GM21381 (cell line): ENCODE measurements at regions not wholly inside any gene's neighbourhood (a gene's known extent, or its start where the extent isn't known, plus 50 kb on each side); places are given as distances from the start of the nearest gene placed in this dataset.

ENCODE experiments used
- ATAC-seq: cut with Tn5 transposase; IDR thresholded peaks from one replicate; pipeline ENCODE4 v1.9.1; 2021; ENCODE audit warnings: mild to moderate bottlenecking, moderate library complexity; ENCODE audit not compliant: unreplicated experiment

DNA sequence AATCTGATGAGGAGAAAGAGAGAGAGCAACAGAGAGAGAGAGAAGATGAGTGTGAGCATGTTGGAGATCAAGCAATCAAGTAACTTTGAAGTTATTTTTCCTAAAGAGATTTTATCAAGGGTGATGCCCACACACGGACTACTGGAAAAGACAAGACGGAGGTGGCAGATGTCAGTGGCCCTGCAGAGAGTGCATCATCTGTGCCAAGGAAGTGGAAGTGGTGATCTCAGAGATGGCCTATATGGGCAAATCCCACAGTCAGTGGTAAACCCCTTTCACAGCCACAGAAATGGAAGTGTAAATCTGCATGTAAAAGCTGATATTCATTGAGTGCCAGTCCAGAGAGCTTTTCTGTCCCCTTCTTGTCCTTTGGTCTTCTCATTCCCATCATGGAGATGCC is 577.2 kb upstream of the AADAT start:
- ATAC-seq: no peak

DNA sequence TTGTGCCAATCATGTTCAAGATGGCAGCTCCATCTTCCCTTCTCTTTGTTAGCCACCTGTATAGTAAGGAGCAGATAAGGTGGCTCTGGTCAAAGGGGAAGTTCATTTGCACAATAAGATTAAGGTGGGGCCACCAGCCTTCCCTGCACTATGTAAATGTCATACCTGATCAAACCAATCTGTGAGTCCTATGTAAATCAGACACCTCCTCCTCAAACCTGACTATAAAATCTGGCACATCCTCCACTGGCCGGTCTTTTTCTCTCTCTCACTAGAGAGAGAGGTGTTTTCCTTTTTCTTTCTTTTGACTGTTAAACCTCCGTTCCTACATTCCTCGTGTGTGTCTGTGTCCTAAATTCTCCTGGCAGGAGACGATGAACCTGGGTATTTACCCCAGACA is 572.5 kb upstream of the AADAT start:
- ATAC-seq: no peak

DNA sequence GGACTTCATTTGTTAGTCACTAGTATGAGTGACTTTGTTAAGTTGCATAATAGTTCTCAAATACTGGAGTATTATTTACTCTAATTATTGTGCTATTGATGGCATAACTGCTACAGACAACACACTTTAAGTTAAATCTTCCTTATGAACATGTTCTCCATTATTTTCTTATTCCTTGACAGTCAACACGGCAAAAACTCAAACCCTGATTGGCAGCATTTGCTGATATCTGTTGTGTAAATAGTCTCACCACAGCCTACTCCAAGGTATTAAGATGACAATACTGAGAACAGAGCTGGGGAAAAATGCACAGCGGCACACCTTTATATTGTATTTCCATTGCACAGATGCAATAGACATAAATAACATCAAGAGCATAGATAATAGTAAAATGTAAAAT is 568.0 kb upstream of the AADAT start:
- ATAC-seq: no peak

DNA sequence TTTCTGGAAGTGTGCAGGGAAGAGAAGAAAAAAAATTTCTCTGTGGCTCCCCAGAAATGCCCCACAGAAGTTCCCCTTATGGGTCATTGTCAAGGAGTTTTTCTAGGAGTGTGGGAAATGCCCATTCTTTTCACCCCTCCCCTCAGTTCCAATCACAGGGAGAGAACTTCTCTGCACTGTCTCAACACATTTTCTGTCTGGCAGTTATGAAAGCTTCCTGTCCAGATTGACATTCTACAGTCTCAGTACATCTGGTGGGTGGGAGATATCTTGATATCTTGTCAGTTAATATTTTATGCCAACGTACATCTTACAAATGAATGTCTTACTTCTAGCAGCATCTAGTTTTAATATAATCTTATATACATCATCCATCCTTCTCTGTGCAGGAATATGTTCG is 566.8 kb upstream of the AADAT start:
- no peak for ATAC-seq

DNA sequence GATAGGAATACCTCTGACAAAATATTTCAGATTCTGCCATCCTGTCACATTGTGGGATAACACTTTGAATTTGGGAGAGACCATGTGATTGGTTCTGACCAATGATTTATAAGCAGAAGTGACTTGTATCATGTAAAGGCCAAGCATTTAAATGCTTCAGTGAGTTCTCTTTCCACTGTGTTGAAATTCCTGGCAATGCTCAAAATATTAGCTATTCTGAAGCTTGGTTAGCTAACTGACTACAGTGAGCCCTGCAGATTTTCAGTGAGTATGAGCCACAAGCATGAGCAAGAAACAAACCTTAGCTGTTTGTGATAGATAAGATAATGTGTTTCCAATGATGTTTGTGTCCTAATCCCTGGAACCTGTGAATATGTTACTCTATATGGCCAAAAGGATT is 562.8 kb upstream of the AADAT start:
- ATAC-seq: no peak

DNA sequence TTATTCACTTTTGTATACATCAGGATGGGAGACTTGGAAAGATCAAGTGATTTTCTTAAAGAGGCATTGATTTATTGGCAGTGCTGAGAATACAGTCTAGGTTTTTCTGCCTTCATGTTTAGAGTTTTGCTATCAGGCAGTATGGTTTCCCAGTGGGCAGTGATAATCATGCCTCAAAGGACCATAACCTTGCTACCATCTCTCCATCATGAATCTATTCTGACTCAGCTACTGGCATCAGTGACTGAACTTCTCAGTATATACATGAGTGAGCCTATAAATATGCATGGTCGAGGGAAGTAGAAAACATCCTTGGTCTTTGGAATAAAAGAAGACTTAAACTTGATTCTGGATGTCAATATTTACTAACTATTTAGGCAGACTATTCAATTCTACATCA is 562.0 kb upstream of the AADAT start:
- ATAC-seq: no peak

DNA sequence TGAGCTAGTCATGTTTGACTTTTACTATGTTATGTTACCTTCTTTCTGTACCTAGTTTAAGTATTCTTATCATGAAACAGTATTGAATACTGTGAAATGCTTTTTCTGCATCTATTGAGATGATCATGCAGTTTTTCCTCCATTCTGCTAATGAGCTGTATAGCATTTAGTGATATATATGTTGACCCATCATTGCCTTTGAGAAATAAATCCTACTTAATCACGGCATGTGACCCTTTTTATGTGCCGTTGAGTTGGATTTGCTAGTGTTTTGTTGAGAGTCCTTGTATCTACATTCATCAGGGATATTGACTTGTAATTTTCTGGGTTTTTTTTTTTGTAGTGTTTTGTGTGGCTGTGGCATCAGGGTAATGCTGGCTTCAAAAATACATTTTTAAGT is 537.7 kb upstream of the AADAT start:
- ATAC-seq: no peak

DNA sequence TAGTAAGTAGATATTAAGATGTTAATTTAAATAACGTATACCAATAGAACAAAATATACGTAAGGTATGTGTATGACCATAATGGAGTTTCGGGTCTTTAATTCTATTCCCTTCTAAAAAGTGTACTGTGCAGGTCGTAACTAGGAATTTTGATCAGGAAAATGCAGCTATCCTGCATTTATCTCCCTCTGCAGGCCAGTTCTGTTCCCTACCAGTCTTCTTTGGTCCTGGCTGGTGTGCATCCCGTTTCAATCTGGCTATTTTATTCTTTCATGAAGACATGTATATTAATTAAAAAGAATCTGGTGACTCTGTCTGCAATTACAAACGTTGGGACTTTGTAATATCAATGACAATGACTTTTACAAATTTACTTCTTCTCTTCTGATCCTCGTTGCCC is 534.1 kb upstream of the AADAT start:
- ATAC-seq: no peak

DNA sequence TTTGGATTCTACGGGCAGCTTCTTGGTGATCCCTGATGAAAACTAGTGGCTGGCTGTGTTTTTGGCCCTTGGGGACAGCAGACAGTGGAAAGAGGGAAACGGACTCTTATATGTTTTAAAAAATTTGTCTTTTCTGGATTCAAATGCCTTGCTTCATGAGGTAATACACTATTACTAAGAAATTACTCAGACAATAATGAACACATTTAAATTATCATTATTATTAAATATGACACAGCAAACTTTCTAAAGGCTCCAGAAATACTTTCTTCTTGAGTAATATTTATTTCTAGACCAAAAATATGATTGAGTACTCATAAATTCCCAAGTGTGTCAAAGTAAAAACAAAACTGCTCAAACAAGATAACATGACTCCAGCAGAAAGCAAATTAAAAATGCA is 520.7 kb upstream of the AADAT start:
- ATAC-seq: no peak

DNA sequence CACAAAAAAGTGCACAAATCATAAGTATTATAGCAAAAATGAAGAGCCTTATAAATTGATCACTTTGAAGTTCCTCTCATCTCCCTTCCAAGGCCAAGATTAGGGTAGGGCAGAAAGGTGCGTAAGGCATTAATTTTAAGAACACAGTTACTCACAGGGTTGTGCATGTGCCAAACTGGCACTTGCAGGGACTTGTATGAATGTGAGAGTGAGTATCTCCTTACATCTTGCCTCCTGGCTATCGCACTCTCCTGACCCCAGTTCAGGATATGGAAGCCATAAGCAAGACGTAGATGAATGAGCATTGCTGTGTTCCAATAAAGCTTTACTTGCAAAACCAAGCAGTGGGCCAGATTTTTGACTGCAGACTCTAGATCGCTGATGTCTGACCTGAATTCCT is 510.1 kb upstream of the AADAT start:
- ATAC-seq: no peak

DNA sequence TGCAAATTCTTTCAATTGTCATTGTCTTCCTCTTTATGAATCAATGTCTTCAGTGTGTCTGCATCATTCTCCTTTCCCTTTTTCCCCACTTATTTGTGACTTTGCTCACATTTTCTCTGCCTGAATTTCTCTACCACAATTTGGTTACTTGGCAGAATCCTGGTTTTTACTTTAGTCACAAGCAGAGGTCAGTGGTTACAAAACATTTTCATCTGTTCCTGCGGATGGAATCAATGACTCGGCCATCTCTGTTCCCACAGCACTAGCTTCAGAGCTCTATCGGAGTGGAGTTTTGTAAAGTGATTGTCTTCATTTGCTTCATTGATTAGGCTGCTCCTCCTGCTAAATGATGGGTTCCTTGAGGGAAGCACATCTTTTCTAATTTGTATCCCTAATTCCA is 501.3 kb upstream of the AADAT start:
- ATAC-seq: no peak

DNA sequence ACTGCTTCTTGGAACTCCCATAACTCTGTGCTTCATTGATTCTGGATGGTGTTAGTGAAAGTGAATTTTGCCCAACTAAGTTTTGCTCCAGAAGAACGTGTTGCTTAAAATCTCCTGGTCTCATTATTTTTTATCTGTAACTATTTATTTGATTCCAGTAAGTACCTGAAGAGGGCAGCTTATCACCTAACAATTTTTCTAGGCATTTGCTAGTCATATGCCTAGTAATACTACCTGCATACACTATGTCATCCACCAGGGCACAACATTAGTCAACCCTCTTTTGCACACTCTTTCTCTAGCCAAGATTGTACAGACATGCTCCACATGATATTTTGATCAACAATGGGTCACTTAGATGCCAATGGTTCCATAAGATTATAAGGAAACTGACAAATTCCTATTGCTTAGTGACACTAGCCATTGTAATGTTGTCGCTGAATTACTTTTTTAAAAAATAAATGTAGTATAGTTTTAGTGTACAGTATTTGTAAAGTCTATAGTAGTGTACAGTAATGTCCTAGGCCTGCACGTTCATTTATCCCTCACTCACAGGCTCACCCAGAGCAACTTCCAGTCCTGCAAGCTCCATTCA is 499.9 kb upstream of the AADAT start:
- peak; percentile 87 for ATAC-seq

DNA sequence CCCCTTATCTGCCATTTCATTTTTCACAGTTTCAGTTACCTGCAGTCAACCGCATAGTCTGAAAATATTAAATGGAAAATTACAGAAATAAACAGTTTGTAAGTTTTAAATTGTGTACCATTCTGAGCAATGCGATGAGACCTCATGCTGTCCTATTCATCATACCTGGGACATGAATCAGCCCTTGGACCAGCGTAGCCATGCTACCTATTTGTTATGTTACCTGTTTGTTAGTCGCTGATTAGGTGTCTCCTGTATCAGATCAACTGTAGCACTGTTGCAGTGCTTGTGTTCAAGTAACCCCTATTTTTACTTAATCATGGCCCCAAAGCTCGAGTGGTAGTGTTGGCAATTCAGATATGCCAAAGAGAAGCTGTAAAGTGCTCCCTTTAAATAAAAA is 492.2 kb upstream of the AADAT start:
- no peak for ATAC-seq

DNA sequence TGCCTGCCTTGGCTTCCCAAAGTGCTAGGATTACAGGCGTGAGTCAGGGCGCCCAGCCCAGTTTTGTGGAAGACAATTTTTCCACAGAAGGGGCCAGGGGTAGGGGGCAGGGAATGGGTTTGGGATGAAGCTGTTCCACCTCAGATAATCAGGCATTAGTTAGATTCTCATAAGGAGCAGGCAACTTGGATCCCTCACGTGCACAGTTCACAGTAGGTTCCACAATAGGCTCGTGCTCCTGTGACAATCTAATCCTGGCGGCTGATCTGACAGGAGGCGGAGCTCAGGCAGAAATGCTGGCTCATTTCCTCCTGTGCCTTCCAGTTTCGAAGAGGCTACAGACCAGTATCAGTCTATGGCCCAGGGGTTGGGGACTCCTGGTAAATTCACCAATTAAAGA is 491.6 kb upstream of the AADAT start:
- no peak for ATAC-seq

DNA sequence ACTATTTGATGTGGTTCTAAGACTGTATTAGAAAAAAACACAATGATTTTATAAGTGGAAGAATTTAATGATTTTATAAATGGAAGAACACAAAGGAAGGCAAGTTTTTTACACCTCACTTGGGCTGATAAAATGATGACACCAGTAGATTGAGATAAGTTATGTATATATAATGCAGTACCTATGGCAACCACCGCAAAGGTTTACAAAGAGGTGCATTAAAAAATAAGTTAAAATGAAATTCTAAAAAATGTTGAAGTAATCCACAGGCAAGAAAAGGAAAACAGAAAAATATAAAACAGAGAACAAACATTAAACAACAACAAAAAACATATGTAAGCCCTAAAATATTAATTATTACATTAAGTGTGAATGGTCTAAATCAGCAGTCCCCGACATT is 490.9 kb upstream of the AADAT start:
- ATAC-seq: no peak

DNA sequence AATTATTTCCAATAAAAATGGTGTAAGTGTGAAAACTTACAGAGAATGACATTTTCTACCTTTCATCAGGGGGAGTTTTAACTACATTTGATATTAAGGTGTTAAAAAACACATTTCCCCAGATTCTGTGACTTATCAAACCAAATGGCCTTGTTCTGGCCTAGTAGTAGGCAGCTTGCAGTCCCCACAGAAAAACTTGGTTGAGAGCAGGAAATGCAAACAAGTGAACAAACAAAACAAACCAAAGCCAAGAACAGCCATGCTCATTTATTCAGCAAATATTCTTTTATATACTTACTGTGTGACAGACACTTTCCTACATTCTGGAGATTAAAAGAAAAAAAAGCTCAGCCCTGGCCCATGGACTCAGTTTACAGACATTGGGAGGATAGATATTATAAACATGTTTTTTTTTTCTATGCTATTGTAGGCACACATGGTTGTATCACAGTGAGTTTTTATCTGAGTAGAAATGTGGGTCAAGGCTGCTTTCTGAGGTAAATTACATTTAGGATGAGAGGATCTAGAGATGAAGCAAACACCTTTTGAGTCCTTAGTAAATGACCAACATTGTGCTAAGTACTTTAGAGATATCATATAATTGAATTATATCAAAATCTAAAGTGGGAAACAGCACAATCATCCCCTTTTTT is 449.2 kb upstream of the AADAT start:
- no peak for ATAC-seq

DNA sequence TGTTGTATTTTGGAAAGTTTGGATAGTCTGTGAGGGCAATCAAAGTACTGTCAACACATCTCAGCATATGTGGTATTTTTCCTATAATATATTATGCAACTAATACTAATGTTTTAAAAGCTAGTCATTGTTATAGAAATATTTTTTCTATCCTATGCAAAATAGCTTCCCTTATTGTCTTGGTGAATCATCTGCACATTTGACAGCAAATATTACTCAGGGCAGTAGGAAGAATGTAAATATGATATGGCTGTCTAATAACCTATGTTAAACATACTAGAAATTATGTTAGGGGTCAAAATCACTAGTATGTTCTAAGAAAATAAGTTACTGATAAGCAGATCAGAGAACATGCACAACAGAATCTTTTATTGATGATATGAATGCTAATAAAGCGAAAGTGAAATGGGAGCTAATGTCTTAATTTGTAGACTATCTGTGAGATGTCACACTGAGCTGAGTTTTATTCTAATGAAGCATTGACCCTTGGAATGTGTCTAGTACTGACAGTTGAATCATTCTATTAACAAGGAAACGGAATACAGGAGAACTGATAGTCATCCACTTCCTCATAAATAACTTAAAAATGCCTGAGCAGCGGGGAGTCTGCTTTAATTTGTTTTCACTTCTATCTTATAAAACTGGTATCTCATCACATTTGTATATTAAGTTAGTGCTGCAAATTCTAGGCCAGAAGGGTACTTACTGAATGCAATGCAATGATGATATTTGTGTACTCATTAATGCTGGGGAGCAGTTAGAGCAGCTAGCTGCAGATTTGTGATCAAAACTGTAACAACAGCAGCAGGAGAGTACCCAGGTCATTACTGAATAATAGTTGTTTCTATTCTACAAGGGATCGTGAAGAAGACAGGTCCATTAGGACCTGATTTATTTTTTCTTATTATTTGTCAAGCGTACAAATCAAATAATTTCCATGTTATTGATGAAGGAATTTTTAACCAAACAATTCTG is 440.3 kb upstream of the AADAT start:
- ATAC-seq: no peak

DNA sequence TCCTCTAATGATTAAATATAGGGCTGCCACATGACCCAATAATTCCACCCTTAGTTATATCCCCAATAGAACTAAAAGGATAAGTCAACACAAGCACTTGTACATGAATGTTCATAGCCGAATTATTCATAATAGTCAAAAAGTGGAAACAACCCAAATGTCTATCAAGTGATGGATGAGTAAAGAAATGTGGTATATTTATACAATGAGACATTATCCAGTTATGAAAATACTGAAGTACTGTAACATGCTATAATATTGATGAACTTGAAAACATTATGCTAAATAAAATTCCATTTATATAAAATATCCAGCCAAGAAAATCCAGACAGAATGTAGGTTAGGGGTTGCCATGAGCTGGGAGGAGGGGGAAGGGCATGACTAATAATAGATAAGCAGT is 436.7 kb upstream of the AADAT start:
- no peak for ATAC-seq

DNA sequence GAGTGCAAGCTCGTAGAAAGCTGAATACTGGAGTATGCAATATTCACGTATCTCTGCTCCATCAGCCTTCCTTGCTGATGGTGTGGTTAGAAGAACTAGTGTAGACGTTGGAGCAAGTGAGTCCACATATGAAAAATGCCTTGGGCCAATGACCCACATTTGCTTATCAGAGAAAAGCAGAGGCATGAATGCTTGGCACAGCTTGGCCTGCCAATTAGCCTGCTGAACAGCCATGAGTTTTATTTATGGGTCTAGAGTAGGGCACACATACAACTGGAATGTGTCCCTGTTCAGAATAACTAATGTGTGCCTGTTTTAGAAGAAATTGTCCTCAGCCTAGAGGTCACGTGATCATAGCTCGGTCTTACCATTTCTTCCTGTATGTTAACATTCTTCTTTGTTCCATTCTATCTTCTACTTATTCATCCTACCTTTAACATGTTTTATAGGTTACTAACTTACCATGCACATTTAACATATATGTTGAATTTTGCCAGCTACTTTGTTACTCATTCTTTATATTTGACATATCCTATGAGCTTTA is 432.7 kb upstream of the AADAT start:
- no peak for ATAC-seq

DNA sequence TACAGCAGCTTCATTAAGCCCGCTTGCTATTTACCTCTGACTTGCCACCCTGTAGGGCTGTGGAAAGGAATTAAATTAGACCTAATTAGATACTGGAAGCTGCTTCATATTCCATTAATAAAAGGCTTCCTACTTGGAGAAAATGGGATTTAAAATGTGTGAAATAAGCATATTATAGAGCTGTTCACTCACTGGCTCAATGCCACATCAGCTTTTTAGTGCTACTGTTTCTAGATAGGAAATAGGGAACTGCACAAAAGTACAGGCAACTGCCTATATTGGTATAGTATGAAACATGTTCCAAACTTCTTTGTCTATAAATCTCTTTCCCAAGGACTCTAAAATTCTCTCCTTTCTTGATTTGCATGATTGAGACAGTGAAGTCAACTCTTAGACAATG is 407.9 kb upstream of the AADAT start:
- peak; percentile 26 for ATAC-seq

DNA sequence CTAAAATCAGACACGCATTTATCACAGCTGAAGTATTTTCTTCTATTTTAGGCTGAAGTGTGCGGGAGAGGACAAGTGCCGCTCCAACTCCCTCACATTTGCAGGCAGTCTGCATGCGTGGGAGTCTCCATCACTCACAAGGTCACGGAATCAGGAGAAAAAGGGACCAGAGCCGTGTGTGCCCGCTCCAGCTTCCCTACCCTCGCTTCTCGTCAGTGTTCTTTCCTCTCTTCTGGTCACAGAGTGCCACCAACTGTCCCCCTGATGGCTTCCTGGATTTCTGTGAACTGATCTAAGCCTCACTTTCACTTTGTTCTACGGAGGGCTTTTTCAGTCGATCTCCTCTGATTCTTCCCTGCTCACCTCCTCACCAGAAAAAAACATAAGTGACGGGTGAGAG is 407.4 kb upstream of the AADAT start:
- peak; percentile 78 for ATAC-seq

DNA sequence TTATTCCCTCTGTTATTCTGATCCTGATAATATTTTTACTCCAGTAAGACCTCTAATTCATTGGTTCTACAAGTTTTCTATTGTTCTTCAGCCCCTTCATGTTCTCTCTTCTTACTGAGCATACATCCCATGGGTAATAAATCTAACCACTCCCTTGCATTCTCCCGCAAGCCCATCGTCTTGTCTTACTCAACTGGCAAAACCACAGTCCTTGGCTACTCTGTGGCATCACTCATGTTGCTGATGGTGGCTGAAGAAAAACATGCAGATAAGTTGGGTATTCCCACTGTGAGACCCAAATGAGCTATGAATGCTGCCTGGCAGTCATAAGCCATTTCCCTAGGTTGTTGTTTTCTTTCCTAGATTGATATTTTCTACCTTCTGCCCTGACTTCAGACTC is 402.2 kb upstream of the AADAT start:
- no peak for ATAC-seq
